ENCODE measurements at regions not wholly inside any gene's neighbourhood (a gene's known extent, or its start where the extent isn't known, plus 50 kb on each side); places are given as distances from the start of the nearest gene placed in this dataset.

DNA sequence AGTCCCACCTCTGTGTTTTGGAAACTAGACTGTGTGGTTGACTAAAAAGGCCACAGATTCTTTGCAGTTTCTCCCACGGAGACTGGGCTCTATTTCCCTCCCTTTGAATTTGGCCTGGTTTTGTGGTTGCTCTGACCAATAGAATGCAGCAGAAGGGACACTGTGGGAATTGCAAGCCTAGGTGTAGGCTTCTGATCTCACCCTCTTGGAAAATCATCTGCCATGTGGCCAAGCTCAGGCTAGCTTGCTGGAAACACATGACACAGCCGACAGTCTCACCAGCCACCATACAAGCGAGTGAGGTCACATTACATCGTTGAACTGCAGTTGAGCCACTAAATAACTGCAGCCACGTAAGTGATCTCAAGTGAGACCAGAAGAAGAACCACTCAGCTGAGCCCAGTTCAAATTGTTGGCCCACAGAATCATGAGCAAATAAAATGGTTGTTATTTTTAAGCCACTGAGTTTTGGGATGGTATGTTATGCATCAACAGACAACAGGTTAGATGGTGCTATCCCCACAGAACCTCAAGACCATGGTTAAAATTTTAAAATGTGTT lies 319.1 kb upstream of the MEX3C start:
- Histone ChIP-seq H3K4me2 (ENCODE audit: insufficient read depth in 1 of 2, low read depth in 2 of 2, low read length in 2 of 2) (no peak overlapping the region), H4K91ac (replicated peaks; ENCODE audit: insufficient read length, low read length) (no peak overlapping the region), H3K14ac (ENCODE audit: insufficient read length) (no peak overlapping the region), H3K79me1 (ENCODE audit: low read depth, low read length) (no peaks in the 10 kb centered on the region), H3K27ac (ENCODE audit: low read depth, low read length) (no peak overlapping the region), H3K56ac (replicated peaks; ENCODE audit: insufficient read length, low read depth, low read length) (no peak overlapping the region), H3K27me3 (replicated peaks in 1 of 4; ENCODE audit: control insufficient read depth in 3 of 4, extremely low read depth in 1 of 4, insufficient read depth in 3 of 4, low read length in 3 of 4) (no peaks in the 10 kb centered on the region), H4K20me1 (replicated peaks in 1 of 2; ENCODE audit: control insufficient read depth in 1 of 2, insufficient read depth in 2 of 2, low read length in 2 of 2) (no peaks in the 10 kb centered on the region), H3K23ac (ENCODE audit: insufficient read length) (no peak overlapping the region), H2BK5ac (ENCODE audit: low read depth, low read length) (no peak overlapping the region), H3K79me2 (ENCODE audit: control insufficient read depth in 1 of 2, insufficient read depth in 2 of 2, low read length in 2 of 2) (no peaks in the 10 kb centered on the region), H2BK12ac (ENCODE audit: low read depth, low read length) (no peak overlapping the region; the same call in 1 of the 2 replicates), H2BK15ac (ENCODE audit: low read length) (no peak overlapping the region), H2BK120ac (replicated peaks; ENCODE audit: low read depth, low read length) (no peak overlapping the region), H3K4ac (replicated peaks; ENCODE audit: insufficient read length, low read depth, low read length) (no peak overlapping the region), H3K4me1 (replicated peaks in 1 of 4; ENCODE audit: control insufficient read depth in 3 of 4, insufficient read depth in 4 of 4, low read length in 3 of 4) (peaks cover 0 to 3% (median 0%) of the 10 kb centered on the region in 4 experiments; a peak in 1 of 7 replicates), H3K9me3 (ENCODE audit: insufficient read depth in 2 of 2, low read depth in 1 of 2, low read length in 1 of 2) (no peaks in the 10 kb centered on the region), H3K36me3 (ENCODE audit: control insufficient read depth in 2 of 4, insufficient read depth in 4 of 4, low read length in 3 of 4) (no peaks in the 10 kb centered on the region), H4K5ac (ENCODE audit: insufficient read length, low read depth, low read length) (no peak overlapping the region), H4K8ac (ENCODE audit: extremely low read depth, insufficient read depth, low read length) (no peak overlapping the region), H3K4me3 (ENCODE audit: extremely low read depth in 1 of 4, insufficient read depth in 2 of 4, low read depth in 3 of 4, low read length in 4 of 4) (no peak overlapping the region), H2BK20ac (ENCODE audit: low read length) (no peak overlapping the region), H2AFZ (ENCODE audit: low read length) (peak overlapping the region; percentile 33; the same call in 1 of the 2 replicates), H3K18ac (ENCODE audit: extremely low read depth, low read length) (no peak overlapping the region), H2AK5ac (ENCODE audit: low read depth, low read length) (no peak overlapping the region), H3K23me2 (ENCODE audit: low read depth, low read length) (no peaks in the 10 kb centered on the region), H3K9ac (replicated peaks in 1 of 4; ENCODE audit: extremely low read depth in 1 of 4, low read depth in 3 of 4, low read length in 3 of 4) (no peak overlapping the region)
- POLR2A ChIA-PET (ENCODE audit: partially characterized antibody), result no interaction called here
- no peak for TF ChIP-seq BCL11A (IDR thresholded peaks at IDR 0.05; ENCODE audit: low read depth in 2 of 2, low read length in 2 of 2)
- no peak for TF ChIP-seq FOSL1 (IDR thresholded peaks at IDR 0.05; ENCODE audit: insufficient read depth, low read depth, low read length)
- no peak for TF ChIP-seq SP4 (IDR thresholded peaks at IDR 0.05; ENCODE audit: low read length)
- no peak for TF ChIP-seq SUZ12 (IDR thresholded peaks at IDR 0.05; ENCODE audit: low read length)
- no peak for TF ChIP-seq POLR2A (IDR thresholded peaks at IDR 0.05; ENCODE audit: control extremely low read depth in 1 of 2, low read depth in 2 of 2, low read length in 2 of 2)
- TF ChIP-seq KDM5A (IDR thresholded peaks at IDR 0.05; ENCODE audit: low read length), result no peak
- WGBS, 2 experiments (ENCODE audit: extremely low coverage in 1 of 2, insufficient coverage in 1 of 2, insufficient read length in 1 of 2, insufficient replicate concordance in 2 of 2, low coverage in 1 of 2, low lambda C conversion rate in 2 of 2, missing lambda C conversion rate in 1 of 2), result 90% methylated on average over 5 of the region's 5 CpGs; no CpG with 5 or more reads in 1 of the 2 experiments
- no peak for FAIRE-seq
- DNase-seq (ENCODE audit: low read depth in 1 of 2, low spot score in 2 of 2), result no peak
- CTCF ChIA-PET (ENCODE audit: partially characterized antibody), result no interaction called here
